ENCODE measurements at regions not wholly inside any gene's neighbourhood (a gene's known extent, or its start where the extent isn't known, plus 50 kb on each side); places are given as distances from the start of the nearest gene placed in this dataset.

- TF ChIP-seq POLR2A (IDR thresholded peaks at IDR 0.05) (no peak), EP300 (IDR thresholded peaks at IDR 0.05) (no peak)
- TF ChIP-seq, protein P1, sequence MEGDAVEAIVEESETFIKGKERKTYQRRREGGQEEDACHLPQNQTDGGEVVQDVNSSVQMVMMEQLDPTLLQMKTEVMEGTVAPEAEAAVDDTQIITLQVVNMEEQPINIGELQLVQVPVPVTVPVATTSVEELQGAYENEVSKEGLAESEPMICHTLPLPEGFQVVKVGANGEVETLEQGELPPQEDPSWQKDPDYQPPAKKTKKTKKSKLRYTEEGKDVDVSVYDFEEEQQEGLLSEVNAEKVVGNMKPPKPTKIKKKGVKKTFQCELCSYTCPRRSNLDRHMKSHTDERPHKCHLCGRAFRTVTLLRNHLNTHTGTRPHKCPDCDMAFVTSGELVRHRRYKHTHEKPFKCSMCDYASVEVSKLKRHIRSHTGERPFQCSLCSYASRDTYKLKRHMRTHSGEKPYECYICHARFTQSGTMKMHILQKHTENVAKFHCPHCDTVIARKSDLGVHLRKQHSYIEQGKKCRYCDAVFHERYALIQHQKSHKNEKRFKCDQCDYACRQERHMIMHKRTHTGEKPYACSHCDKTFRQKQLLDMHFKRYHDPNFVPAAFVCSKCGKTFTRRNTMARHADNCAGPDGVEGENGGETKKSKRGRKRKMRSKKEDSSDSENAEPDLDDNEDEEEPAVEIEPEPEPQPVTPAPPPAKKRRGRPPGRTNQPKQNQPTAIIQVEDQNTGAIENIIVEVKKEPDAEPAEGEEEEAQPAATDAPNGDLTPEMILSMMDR (IDR thresholded peaks at IDR 0.05), result no peak
- DNase-seq (ENCODE audit: low spot score in 2 of 2), result no peak
- no peaks in the 10 kb centered on the region for H3K4me1 ChIP-seq
- H3K27ac ChIP-seq, result no peak overlapping the region
- WGBS, 2 donors, result 59 to 64% methylated on average over 8 of the region's 8 CpGs
- H3K9me3 ChIP-seq, result no peaks in the 10 kb centered on the region
- H3K36me3 ChIP-seq, result no peaks in the 10 kb centered on the region
- H3K27me3 ChIP-seq, result no peaks in the 10 kb centered on the region
- H3K4me3 ChIP-seq, result no peak overlapping the region
Measured at GRCh38 chr2:33782395-33783230, 183.5 kb upstream of the FAM98A start.

- no peaks in the 10 kb centered on the region for H3K4me1 ChIP-seq
- no peaks in the 10 kb centered on the region for H3K27me3 ChIP-seq
- no peak overlapping the region for H3K27ac ChIP-seq
- 74 to 78% methylated on average over 3 of the region's 3 CpGs for WGBS, 2 donors
- H3K9me3 ChIP-seq, result no peaks in the 10 kb centered on the region
- no peak overlapping the region for H3K4me3 ChIP-seq
- no peaks in the 10 kb centered on the region for H3K36me3 ChIP-seq
- TF ChIP-seq, protein P1 (IDR thresholded peaks at IDR 0.05), result no peak
- TF ChIP-seq EP300 (IDR thresholded peaks at IDR 0.05) (no peak), POLR2A (IDR thresholded peaks at IDR 0.05) (no peak)
- DNase-seq (ENCODE audit: low spot score in 2 of 2), result no peak
Measured at GRCh38 chr2:33777786-33778185, 178.7 kb upstream of the FAM98A start.

- DNase-seq (ENCODE audit: low spot score in 2 of 2), result no peak
- H3K27ac ChIP-seq, result no peak overlapping the region
- H3K4me3 ChIP-seq, result no peak overlapping the region
- 96 to 97% methylated on average over 7 to 17 of the region's 21 CpGs for WGBS, 2 donors
- TF ChIP-seq EP300 (IDR thresholded peaks at IDR 0.05), result no peak
- H3K27me3 ChIP-seq, result no peaks in the 10 kb centered on the region
- H3K9me3 ChIP-seq, result no peaks in the 10 kb centered on the region
- H3K36me3 ChIP-seq, result no peaks in the 10 kb centered on the region
- H3K4me1 ChIP-seq, result no peaks in the 10 kb centered on the region
Measured at GRCh38 chr2:33775306-33775705, 176.2 kb upstream of the FAM98A start.

- TF ChIP-seq, protein P1 (IDR thresholded peaks at IDR 0.05), result no peak
- no peak for TF ChIP-seq POLR2A (IDR thresholded peaks at IDR 0.05)
- no peak for TF ChIP-seq EP300 (IDR thresholded peaks at IDR 0.05)
- no peak for DNase-seq (ENCODE audit: low spot score in 2 of 2)
- no peaks in the 10 kb centered on the region for H3K27me3 ChIP-seq
- WGBS, 2 donors, result 86 to 88% methylated on average over 2 of the region's 2 CpGs
- no peak overlapping the region for H3K27ac ChIP-seq
- no peaks in the 10 kb centered on the region for H3K9me3 ChIP-seq
- H3K36me3 ChIP-seq, result no peaks in the 10 kb centered on the region
- H3K4me1 ChIP-seq, result no peaks in the 10 kb centered on the region
- H3K4me3 ChIP-seq, result no peak overlapping the region
Measured at GRCh38 chr2:33770023-33770422, 170.9 kb upstream of the FAM98A start.

- H3K4me3 ChIP-seq, result no peak overlapping the region
- no peak overlapping the region for H3K27ac ChIP-seq
- TF ChIP-seq, protein P1 (IDR thresholded peaks at IDR 0.05), result no peak
- TF ChIP-seq POLR2A (IDR thresholded peaks at IDR 0.05), result no peak
- TF ChIP-seq EP300 (IDR thresholded peaks at IDR 0.05), result no peak
- DNase-seq (ENCODE audit: low spot score in 2 of 2), result no peak
- no peaks in the 10 kb centered on the region for H3K27me3 ChIP-seq
- WGBS, 2 donors, result 33 to 42% methylated on average over 4 of the region's 4 CpGs
- H3K36me3 ChIP-seq, result no peaks in the 10 kb centered on the region
- H3K4me1 ChIP-seq, result no peaks in the 10 kb centered on the region
- peaks cover 0 to 5% (median 0%) of the 10 kb centered on the region in 4 donors for H3K9me3 ChIP-seq
Measured at GRCh38 chr2:33766175-33766574, 167.1 kb upstream of the FAM98A start.

Measured in tibial nerve (tissue), 4 donors.